Esophagus muscularis mucosa (tissue), 4 donors: ENCODE measurements at regions not wholly inside any gene's neighbourhood (a gene's known extent, or its start where the extent isn't known, plus 50 kb on each side); places are given as distances from the start of the nearest gene placed in this dataset.
"Not testable (repeated sequence)": the region's sequence is repeated elsewhere in the genome, so short reads cannot be mapped to it uniquely, and the experiment has no call there.

Source experiments
- DNase-seq: peaks from one replicate; pipeline ENCODE4 v3.0.0-alpha.2; 2017; ENCODE audit errors: extremely low spot score
- H3K27ac ChIP-seq, 4 donors: fragments of 200-600 bp; sonication (generic); replicated peaks in 1 of 4; 1 replicate in 3 of 4; 2 replicates in 1 of 4; pipeline ENCODE4 v1.5.1; 2016 to 2019; ENCODE audit warnings: mild to moderate bottlenecking in 1 of 4
- H3K27me3 ChIP-seq, 4 donors: fragments of 200-600 bp; sonication (generic); one replicate each; pipeline versions ENCODE4 v1.5.1 to v1.6.0; 2016 to 2019
- H3K36me3 ChIP-seq, 4 donors: fragments of 200-600 bp; sonication (generic); one replicate each; pipeline ENCODE4 v1.5.1; 2016 to 2019
- H3K4me1 ChIP-seq, 4 donors: fragments of 200-600 bp; sonication (generic); one replicate each; pipeline ENCODE4 v1.5.1; 2016 to 2019
- H3K4me3 ChIP-seq, 4 donors: fragments of 200-600 bp; sonication (generic); 1 replicate in 2 of 4; 2 replicates in 2 of 4; pipeline ENCODE4 v1.5.1; 2016 to 2019; ENCODE audit warnings: mild to moderate bottlenecking in 4 of 4, moderate library complexity in 1 of 4
- H3K9me3 ChIP-seq, 4 donors: fragments of 200-600 bp; sonication (generic); 1 replicate in 3 of 4; 2 replicates in 1 of 4; pipeline ENCODE4 v1.5.1; 2016 to 2019
- EP300 ChIP-seq: sonication (generic); formaldehyde crosslinking; IDR thresholded peaks from one replicate; pipeline ENCODE4 v1.6.1; 2017; ENCODE audit warnings: antibody characterized with exemption
- POLR2A ChIP-seq: fragments of 450-650 bp; IDR thresholded peaks from one replicate; pipeline ENCODE4 v1.6.1; 2017; ENCODE audit warnings: antibody characterized with exemption, moderate library complexity, mild to moderate bottlenecking, low read depth
- POLR2AphosphoS5 ChIP-seq, 2 donors: sonication (generic); formaldehyde crosslinking; IDR thresholded peaks; one replicate each; pipeline ENCODE4 v1.6.1; 2017; ENCODE audit warnings: antibody characterized with exemption in 2 of 2
- WGBS: methylation state at CpG from one replicate; pipeline ENCODE4 v1.1.5; 2018; 5-methylcytosine and 5-hydroxymethylcytosine counted together
- intact Hi-C: fragments of 100-400 bp; cut with DNase I; formaldehyde crosslinking; loops from one replicate; pipeline ENCODE4 v1.15.1; 2023
- TF ChIP-seq, protein P1 (sequence below), 3 experiments: fragments of 200-600 bp in 2 of 3; fragments of 450-650 bp in 1 of 3; sonication (generic) in 2 of 3; IDR thresholded peaks; one replicate each; pipeline ENCODE4 v1.5.1; 2017 to 2019; ENCODE audit warnings: antibody characterized with exemption in 3 of 3, mild to moderate bottlenecking in 2 of 3, moderate library complexity in 1 of 3

DNA sequence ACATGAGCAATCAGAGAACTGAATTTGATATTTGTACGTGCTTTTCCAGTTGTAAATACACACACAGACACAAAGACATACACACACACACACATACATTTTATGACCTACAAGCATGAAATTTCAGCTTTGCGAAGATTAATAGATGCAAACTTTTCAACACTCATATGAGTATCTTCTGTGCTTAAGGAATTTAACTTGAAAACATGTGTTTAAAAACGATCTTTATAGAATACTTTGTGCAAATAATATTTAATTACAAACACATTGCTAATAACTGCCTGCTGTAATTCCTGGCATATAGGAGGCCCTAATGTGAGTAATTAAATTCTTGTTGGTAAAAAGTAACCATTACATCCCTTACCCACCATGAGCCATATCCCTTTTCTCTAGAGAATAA lies 107.7 kb upstream of the PLSCR5 start:
- Histone ChIP-seq H3K27me3 (no peaks in the 10 kb centered on the region), H3K9me3 (no peaks in the 10 kb centered on the region), H3K27ac (no peak overlapping the region), H3K36me3 (no peaks in the 10 kb centered on the region), H3K4me3 (no peak overlapping the region), H3K4me1 (no peaks in the 10 kb centered on the region)
- intact Hi-C loops, result no loop called here
- TF ChIP-seq POLR2AphosphoS5 (IDR thresholded peaks at IDR 0.05) (no peak), EP300 (no peak), POLR2A (no peak)
- TF ChIP-seq, protein P1, sequence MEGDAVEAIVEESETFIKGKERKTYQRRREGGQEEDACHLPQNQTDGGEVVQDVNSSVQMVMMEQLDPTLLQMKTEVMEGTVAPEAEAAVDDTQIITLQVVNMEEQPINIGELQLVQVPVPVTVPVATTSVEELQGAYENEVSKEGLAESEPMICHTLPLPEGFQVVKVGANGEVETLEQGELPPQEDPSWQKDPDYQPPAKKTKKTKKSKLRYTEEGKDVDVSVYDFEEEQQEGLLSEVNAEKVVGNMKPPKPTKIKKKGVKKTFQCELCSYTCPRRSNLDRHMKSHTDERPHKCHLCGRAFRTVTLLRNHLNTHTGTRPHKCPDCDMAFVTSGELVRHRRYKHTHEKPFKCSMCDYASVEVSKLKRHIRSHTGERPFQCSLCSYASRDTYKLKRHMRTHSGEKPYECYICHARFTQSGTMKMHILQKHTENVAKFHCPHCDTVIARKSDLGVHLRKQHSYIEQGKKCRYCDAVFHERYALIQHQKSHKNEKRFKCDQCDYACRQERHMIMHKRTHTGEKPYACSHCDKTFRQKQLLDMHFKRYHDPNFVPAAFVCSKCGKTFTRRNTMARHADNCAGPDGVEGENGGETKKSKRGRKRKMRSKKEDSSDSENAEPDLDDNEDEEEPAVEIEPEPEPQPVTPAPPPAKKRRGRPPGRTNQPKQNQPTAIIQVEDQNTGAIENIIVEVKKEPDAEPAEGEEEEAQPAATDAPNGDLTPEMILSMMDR (IDR thresholded peaks at IDR 0.05), result no peak
- DNase-seq, result no peak
- 78% methylated on average over 3 of the region's 3 CpGs for WGBS

DNA sequence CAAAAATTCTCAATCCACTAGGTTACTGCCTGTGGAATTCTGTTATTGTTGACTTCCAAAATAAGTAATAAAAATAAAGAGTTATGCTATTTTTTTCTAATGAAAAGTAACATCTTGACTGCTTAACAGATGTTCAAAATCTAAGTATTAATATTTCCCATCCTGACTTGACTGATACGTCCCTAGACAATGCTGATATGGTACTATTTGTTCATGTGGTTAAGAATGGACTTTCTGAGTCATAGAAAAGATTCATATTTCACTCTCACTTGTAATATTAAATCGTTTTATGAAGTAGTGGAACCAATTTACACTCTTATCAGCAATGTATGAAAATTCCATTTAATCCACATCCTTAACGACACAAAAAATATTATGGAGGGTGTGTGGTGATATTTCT lies 104.8 kb upstream of the PLSCR5 start:
- no peak overlapping the region for H3K27ac ChIP-seq
- no peaks in the 10 kb centered on the region for H3K27me3 ChIP-seq
- intact Hi-C loops, result no loop called here
- no peaks in the 10 kb centered on the region for H3K9me3 ChIP-seq
- no peaks in the 10 kb centered on the region for H3K36me3 ChIP-seq
- no peak for TF ChIP-seq POLR2AphosphoS5 (IDR thresholded peaks at IDR 0.05)
- TF ChIP-seq, protein P1 (IDR thresholded peaks at IDR 0.05), result no peak
- no peak for TF ChIP-seq EP300
- no peak for TF ChIP-seq POLR2A
- no peaks in the 10 kb centered on the region for H3K4me1 ChIP-seq
- 58% methylated on average over 3 of the region's 3 CpGs for WGBS
- no peak for DNase-seq
- H3K4me3 ChIP-seq, result no peak overlapping the region

DNA sequence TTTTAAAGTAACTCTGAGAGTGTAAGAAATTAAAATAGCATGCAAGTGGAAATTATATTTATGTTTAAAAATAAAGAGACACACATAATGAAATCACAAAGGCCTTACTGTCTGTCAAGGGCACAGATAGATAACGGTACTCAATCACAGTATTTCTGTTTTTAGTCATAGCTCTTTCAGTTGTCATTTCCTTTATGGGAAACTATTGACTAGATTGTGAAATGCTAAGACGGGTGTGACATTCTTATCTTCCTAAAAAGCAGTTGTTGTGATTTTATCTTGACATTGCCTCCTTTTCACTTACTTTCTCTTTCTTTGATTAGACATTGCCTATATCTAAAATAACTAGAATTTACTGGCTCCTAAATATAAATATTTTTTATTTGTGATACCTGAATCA lies 100.1 kb upstream of the PLSCR5 start:
- 59% methylated on average over 2 of the region's 2 CpGs for WGBS
- no peaks in the 10 kb centered on the region for H3K27me3 ChIP-seq
- no peaks in the 10 kb centered on the region for H3K9me3 ChIP-seq
- no peaks in the 10 kb centered on the region for H3K4me1 ChIP-seq
- no peak overlapping the region for H3K4me3 ChIP-seq
- intact Hi-C loops, result no loop called here
- TF ChIP-seq POLR2A (no peak), POLR2AphosphoS5 (IDR thresholded peaks at IDR 0.05) (no peak), EP300 (no peak)
- TF ChIP-seq, protein P1 (IDR thresholded peaks at IDR 0.05), result no peak
- DNase-seq, result no peak
- no peaks in the 10 kb centered on the region for H3K36me3 ChIP-seq
- no peak overlapping the region for H3K27ac ChIP-seq

DNA sequence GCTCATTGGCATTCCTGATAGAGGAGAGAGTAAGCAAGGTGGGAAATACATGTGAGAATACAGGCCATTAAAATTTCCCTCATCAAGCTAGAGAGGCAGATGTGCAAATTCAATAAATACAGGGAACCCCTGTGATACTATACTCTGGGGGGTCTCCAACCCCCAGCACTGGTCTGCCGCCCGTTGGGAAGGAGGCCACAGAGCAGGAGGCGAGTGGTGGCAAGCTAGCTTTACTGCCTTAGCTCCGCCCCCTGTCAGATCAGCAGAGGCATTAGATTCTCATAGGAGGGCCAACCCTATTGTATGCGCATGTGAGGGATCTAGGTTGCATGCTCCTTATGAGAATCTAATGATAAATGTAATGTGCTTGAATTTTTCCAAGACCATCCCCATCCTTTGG lies 97.1 kb upstream of the PLSCR5 start:
- Histone ChIP-seq H3K9me3 (no peaks in the 10 kb centered on the region), H3K27me3 (no peaks in the 10 kb centered on the region), H3K27ac (no peak overlapping the region), H3K4me3 (no peak overlapping the region), H3K36me3 (no peaks in the 10 kb centered on the region), H3K4me1 (no peaks in the 10 kb centered on the region)
- intact Hi-C loops, result no loop called here
- TF ChIP-seq, protein P1 (IDR thresholded peaks at IDR 0.05), result no peak
- DNase-seq, result no peak
- 86% methylated on average over 5 of the region's 5 CpGs for WGBS

DNA sequence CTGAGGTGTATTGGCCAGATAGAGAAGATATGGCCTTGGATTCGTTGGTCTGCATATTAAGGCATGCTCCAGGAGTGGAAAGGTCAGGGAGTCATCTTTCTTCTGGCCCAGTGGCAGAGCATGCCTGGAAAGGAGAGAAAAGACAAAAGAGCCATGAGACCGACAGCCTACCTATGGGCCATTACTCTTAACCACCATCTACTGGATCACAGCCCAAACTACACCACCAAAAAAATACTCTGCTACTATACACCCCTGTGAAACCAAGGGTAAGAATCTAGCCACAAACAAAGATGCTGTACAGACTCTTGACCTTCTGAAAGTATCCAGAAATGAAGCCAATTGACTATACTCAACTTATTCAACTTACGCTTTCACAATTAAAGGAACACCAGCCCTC lies 96.1 kb upstream of the PLSCR5 start:
- DNase-seq, result no peak
- H3K27me3 ChIP-seq, result no peaks in the 10 kb centered on the region
- H3K4me1 ChIP-seq, result no peaks in the 10 kb centered on the region
- no peaks in the 10 kb centered on the region for H3K36me3 ChIP-seq
- no peaks in the 10 kb centered on the region for H3K9me3 ChIP-seq
- intact Hi-C loops, result no loop called here
- no peak overlapping the region for H3K27ac ChIP-seq
- no peak overlapping the region for H3K4me3 ChIP-seq
- TF ChIP-seq POLR2AphosphoS5 (IDR thresholded peaks at IDR 0.05), result no peak
- no peak for TF ChIP-seq EP300
- TF ChIP-seq, protein P1 (IDR thresholded peaks at IDR 0.05), result no peak
- TF ChIP-seq POLR2A, result no peak
- WGBS, result 80% methylated on average over 3 of the region's 3 CpGs

DNA sequence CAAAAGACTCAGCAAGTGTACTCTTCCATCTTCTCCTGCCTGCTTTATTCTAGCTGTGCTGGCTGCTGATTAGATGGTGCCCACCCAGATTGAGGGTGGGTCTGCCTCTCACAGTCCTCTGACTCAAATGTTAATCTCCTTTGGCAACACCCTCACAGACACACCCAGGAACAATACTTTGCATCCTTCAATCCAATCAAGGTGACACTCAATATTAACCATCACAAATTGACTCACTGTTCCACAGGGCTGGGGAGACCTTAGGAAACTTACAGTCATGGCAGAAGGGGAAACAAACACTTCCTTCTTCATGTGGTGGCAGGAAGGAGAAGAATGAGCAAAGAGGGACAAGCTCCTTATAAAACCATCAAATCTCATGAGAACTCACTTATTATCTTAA lies 94.9 kb upstream of the PLSCR5 start:
- H3K4me1 ChIP-seq, H3K4me3 ChIP-seq, H3K27ac ChIP-seq, H3K27me3 ChIP-seq, DNase-seq, H3K9me3 ChIP-seq, H3K36me3 ChIP-seq, intact Hi-C loops: not testable (repeated sequence)
